ENCODE measurements at regions not wholly inside any gene's neighbourhood (a gene's known extent, or its start where the extent isn't known, plus 50 kb on each side); places are given as distances from the start of the nearest gene placed in this dataset.
"Not testable (repeated sequence)": the region's sequence is repeated elsewhere in the genome, so short reads cannot be mapped to it uniquely, and the experiment has no call there.

DNA sequence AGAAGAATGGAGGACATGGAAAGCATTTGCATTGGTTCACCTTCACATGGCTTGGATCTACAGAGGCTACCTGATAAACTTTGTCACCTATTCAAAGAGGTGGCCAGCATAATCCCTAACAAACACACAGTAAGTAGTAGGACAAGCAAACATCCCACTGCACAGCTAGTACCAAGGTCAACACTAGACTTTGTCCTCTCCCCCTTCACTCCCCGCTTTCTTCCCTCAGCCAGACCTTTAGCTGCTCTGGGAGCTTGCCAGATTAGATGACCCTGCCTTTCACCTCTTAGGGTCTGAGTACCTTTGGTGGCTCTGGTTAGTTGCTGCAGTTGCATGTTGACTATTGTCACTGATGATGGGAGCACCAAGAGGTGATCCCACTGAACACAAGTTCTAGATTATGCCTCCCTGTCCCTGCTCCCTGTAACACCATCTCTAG is 211.3 kb downstream of the CCDC74A start:
- not testable (repeated sequence) for H3K36me3 Mint-ChIP-seq; H3K27ac Mint-ChIP-seq; H3K27me3 ChIP-seq (ENCODE audit: control insufficient read depth, insufficient read depth, low read length); H3K9me3 Mint-ChIP-seq; H3K4me3 ChIP-seq (ENCODE audit: low read depth, low read length); H3K36me3 ChIP-seq (ENCODE audit: control insufficient read depth, insufficient read depth, low read length); DNase-seq; ATAC-seq (ENCODE audit: low read depth in 2 of 2); H3K27ac ChIP-seq (ENCODE audit: insufficient read depth, low read length, poor library complexity, severe bottlenecking); H3K4me1 Mint-ChIP-seq; H3K9me3 ChIP-seq (ENCODE audit: control insufficient read depth in 2 of 2, low read length in 2 of 2); H3K4me1 ChIP-seq (ENCODE audit: control insufficient read depth, insufficient read depth, low read length, poor library complexity, severe bottlenecking); H3K4me3 Mint-ChIP-seq
- H3K27me3 Mint-ChIP-seq, result peaks cover 12% of the 10 kb centered on the region

DNA sequence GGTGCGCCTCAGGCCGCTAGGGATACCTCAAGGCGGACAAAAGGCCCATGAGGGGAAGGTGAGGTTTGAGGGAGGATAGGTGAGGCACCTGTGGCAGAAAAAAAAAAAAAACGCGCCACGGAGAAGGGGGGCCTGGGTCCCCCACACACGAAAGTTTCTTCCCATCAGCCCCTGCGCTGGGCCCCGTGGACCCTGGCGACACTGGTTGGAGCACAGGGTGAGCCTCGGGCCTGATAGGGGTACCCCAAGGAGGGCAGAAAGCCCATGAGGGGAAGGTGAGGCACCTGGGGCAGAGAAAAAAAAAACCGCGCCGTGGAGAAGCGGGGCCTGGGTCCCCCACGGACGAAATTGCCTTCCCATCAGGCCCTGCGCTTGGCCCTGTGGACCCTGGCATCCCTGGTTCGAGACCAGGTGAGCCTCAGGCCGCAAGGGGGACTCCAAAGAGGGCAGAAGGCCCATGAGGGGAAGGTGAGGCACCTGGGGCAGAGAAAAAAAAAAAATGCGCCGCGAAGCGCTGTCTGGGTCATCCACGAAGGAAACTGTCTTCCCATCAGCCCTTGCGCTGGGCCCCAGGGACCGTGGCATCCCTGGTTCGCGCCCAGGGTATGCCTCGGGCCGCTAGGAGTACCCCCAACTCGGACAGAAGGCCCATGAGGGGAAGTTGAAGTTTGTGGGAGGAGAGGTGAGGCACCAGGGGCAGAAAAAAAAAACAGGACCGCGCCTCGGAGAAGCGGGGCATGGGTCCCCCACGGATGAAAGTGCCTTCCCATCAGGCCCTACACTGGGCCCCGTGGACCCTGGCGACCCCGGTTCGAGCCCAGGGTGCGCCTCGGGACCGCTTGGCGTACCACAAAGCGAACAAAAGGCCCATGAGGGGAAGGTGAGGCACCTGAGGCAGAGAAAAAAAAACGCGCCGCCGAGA is 226.2 kb downstream of the CCDC74A start:
- H3K36me3 Mint-ChIP-seq, result no peaks in the 10 kb centered on the region
- no peaks in the 10 kb centered on the region for H3K9me3 ChIP-seq (ENCODE audit: control insufficient read depth in 2 of 2, low read length in 2 of 2)
- H3K27me3 ChIP-seq (ENCODE audit: control insufficient read depth, insufficient read depth, low read length), result no peaks in the 10 kb centered on the region
- no peaks in the 10 kb centered on the region for H3K9me3 Mint-ChIP-seq
- H3K36me3 ChIP-seq (ENCODE audit: control insufficient read depth, insufficient read depth, low read length), result no peaks in the 10 kb centered on the region
- no peaks in the 10 kb centered on the region for H3K27me3 Mint-ChIP-seq
- H3K4me3 ChIP-seq (ENCODE audit: low read depth, low read length), result no peak overlapping the region
- no peak for ATAC-seq (ENCODE audit: low read depth in 2 of 2)
- no peaks in the 10 kb centered on the region for H3K4me1 ChIP-seq (ENCODE audit: control insufficient read depth, insufficient read depth, low read length, poor library complexity, severe bottlenecking)
- H3K27ac Mint-ChIP-seq, result peak overlapping the region in 1 of 3 donors; percentile 26
- H3K4me1 Mint-ChIP-seq, result no peaks in the 10 kb centered on the region
- no peak overlapping the region for H3K27ac ChIP-seq (ENCODE audit: insufficient read depth, low read length, poor library complexity, severe bottlenecking)
- DNase-seq, result no peak
- no peak overlapping the region for H3K4me3 Mint-ChIP-seq

DNA sequence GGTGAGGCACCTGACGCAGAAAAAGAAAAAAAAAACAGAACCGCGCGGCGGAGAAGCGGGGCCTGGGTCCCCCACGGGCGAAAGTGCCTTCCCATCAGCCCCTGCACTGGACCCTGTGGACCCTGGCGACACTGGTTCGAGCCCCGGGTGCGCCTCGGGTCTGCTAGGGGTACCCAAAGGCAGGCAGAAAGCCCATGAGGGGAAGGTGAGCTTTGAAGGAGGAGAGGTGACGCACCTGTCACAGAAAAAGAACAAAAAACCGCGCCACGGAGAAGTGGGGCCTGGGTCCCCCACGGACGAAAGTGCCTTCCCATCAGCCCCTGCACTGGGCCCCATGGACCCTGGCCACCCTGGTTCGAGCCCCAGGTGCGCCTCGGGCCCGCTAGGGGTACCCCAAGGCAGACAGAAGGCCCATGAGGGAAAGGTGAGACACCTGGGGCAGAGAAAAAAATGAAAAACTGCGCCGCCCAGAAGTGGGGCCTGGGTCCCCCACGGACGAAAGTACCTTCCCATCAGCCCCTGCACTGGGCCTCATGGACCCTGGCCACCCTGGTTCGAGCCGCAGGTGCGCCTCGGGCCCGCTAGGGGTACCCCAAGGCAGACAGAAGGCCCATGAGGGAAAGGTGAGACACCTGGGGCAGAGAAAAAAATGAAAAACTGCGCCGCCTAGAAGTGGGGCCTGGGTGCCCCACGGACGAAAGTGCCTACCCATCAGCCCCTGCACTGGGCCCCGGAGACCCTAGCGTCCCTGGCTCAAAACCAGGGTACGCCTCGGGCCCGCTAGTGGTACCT is 227.4 kb downstream of the CCDC74A start:
- Histone ChIP-seq H3K4me3 (ENCODE audit: low read depth, low read length) (no peak overlapping the region), H3K4me1 (ENCODE audit: control insufficient read depth, insufficient read depth, low read length, poor library complexity, severe bottlenecking) (no peaks in the 10 kb centered on the region), H3K27ac (ENCODE audit: insufficient read depth, low read length, poor library complexity, severe bottlenecking) (no peak overlapping the region), H3K27me3 (ENCODE audit: control insufficient read depth, insufficient read depth, low read length) (no peaks in the 10 kb centered on the region), H3K9me3 (ENCODE audit: control insufficient read depth in 2 of 2, low read length in 2 of 2) (no peaks in the 10 kb centered on the region), H3K36me3 (ENCODE audit: control insufficient read depth, insufficient read depth, low read length) (no peaks in the 10 kb centered on the region)
- no peaks in the 10 kb centered on the region for H3K9me3 Mint-ChIP-seq
- H3K27me3 Mint-ChIP-seq, result no peaks in the 10 kb centered on the region
- H3K4me3 Mint-ChIP-seq, result no peak overlapping the region
- no peak overlapping the region for H3K27ac Mint-ChIP-seq
- DNase-seq (no peak), ATAC-seq (ENCODE audit: low read depth in 2 of 2) (no peak)
- no peaks in the 10 kb centered on the region for H3K36me3 Mint-ChIP-seq
- H3K4me1 Mint-ChIP-seq, result no peaks in the 10 kb centered on the region

- no peaks in the 10 kb centered on the region for H3K27me3 ChIP-seq (ENCODE audit: control insufficient read depth, insufficient read depth, low read length)
- no peaks in the 10 kb centered on the region for H3K4me1 ChIP-seq (ENCODE audit: control insufficient read depth, insufficient read depth, low read length, poor library complexity, severe bottlenecking)
- H3K27ac Mint-ChIP-seq, result no peak overlapping the region
- H3K36me3 ChIP-seq (ENCODE audit: control insufficient read depth, insufficient read depth, low read length), result no peaks in the 10 kb centered on the region
- H3K4me1 Mint-ChIP-seq, result no peaks in the 10 kb centered on the region
- DNase-seq (no peak), ATAC-seq (ENCODE audit: low read depth in 2 of 2) (no peak)
- no peaks in the 10 kb centered on the region for H3K9me3 Mint-ChIP-seq
- no peak overlapping the region for H3K4me3 Mint-ChIP-seq
- no peaks in the 10 kb centered on the region for H3K27me3 Mint-ChIP-seq
- H3K9me3 ChIP-seq (ENCODE audit: control insufficient read depth in 2 of 2, low read length in 2 of 2), result no peaks in the 10 kb centered on the region
- H3K36me3 Mint-ChIP-seq, result no peaks in the 10 kb centered on the region
- no peak overlapping the region for H3K4me3 ChIP-seq (ENCODE audit: low read depth, low read length)
- H3K27ac ChIP-seq (ENCODE audit: insufficient read depth, low read length, poor library complexity, severe bottlenecking), result no peak overlapping the region
Measured at GRCh38 chr2:131756141-131756907, 228.6 kb downstream of the CCDC74A start.

GRCh38 chr2:131758941-131759340 is 231.3 kb downstream of the CCDC74A start:
- H3K4me3 Mint-ChIP-seq; H3K27me3 Mint-ChIP-seq; H3K9me3 Mint-ChIP-seq; H3K4me1 ChIP-seq (ENCODE audit: control insufficient read depth, insufficient read depth, low read length, poor library complexity, severe bottlenecking); H3K4me3 ChIP-seq (ENCODE audit: low read depth, low read length); H3K27ac ChIP-seq (ENCODE audit: insufficient read depth, low read length, poor library complexity, severe bottlenecking); H3K27ac Mint-ChIP-seq; DNase-seq; H3K4me1 Mint-ChIP-seq; H3K9me3 ChIP-seq (ENCODE audit: control insufficient read depth in 2 of 2, low read length in 2 of 2); H3K27me3 ChIP-seq (ENCODE audit: control insufficient read depth, insufficient read depth, low read length); H3K36me3 ChIP-seq (ENCODE audit: control insufficient read depth, insufficient read depth, low read length); ATAC-seq (ENCODE audit: low read depth in 2 of 2); H3K36me3 Mint-ChIP-seq: not testable (repeated sequence)

GRCh38 chr2:131774955-131775555 is 247.4 kb downstream of the CCDC74A start:
- not testable (repeated sequence) for H3K4me1 ChIP-seq (ENCODE audit: control insufficient read depth, insufficient read depth, low read length, poor library complexity, severe bottlenecking); H3K36me3 Mint-ChIP-seq; H3K27me3 ChIP-seq (ENCODE audit: control insufficient read depth, insufficient read depth, low read length); H3K9me3 Mint-ChIP-seq; DNase-seq; H3K4me3 ChIP-seq (ENCODE audit: low read depth, low read length); H3K27ac ChIP-seq (ENCODE audit: insufficient read depth, low read length, poor library complexity, severe bottlenecking); H3K9me3 ChIP-seq (ENCODE audit: control insufficient read depth in 2 of 2, low read length in 2 of 2); H3K4me3 Mint-ChIP-seq; H3K27me3 Mint-ChIP-seq; H3K4me1 Mint-ChIP-seq; H3K36me3 ChIP-seq (ENCODE audit: control insufficient read depth, insufficient read depth, low read length); H3K27ac Mint-ChIP-seq; ATAC-seq (ENCODE audit: low read depth in 2 of 2)

DNA sequence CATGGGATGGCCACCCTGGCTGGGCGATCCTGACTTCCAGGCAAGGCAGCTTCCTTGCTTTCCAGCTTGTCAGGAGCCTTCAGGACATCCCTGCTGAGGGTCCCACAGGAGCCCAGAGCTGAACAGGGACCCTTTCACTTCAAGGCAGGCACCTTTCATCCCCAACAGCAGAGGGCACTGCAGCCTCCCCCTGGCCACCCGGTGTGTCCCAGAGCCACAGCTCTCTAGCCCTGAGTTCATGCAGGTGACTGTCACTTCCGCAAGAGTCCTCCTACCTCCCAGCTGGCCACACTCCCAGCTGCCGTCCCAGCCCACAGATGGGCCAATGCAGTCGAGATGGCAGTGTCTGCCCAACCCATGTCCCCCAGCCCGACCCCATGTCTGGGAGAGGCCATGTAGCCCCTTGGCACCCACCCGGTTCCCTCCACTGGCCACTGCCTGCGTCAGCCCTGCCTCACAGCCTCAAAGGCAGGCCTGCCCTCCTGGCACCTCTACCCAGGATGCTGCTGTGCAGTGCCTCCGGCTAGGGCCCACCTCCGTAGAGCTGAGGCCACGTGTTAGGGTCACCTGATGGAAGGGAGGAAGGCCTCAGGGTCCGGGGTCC is 248.3 kb downstream of the CCDC74A start:
- H3K27me3 ChIP-seq (ENCODE audit: control insufficient read depth, insufficient read depth, low read length); DNase-seq; H3K9me3 Mint-ChIP-seq; ATAC-seq (ENCODE audit: low read depth in 2 of 2); H3K4me1 ChIP-seq (ENCODE audit: control insufficient read depth, insufficient read depth, low read length, poor library complexity, severe bottlenecking); H3K4me3 ChIP-seq (ENCODE audit: low read depth, low read length); H3K27ac ChIP-seq (ENCODE audit: insufficient read depth, low read length, poor library complexity, severe bottlenecking); H3K27me3 Mint-ChIP-seq; H3K27ac Mint-ChIP-seq; H3K4me3 Mint-ChIP-seq; H3K36me3 ChIP-seq (ENCODE audit: control insufficient read depth, insufficient read depth, low read length); H3K36me3 Mint-ChIP-seq; H3K9me3 ChIP-seq (ENCODE audit: control insufficient read depth in 2 of 2, low read length in 2 of 2); H3K4me1 Mint-ChIP-seq: not testable (repeated sequence)
